GM23338 (cell line): ENCODE measurements at regions not wholly inside any gene's neighbourhood (a gene's known extent, or its start where the extent isn't known, plus 50 kb on each side); places are given as distances from the start of the nearest gene placed in this dataset.

Experiments used
- CREB1 ChIP-seq: fragments of 250-450 bp; sonication (Bioruptor Pico); IDR thresholded peaks from 2 replicates; pipeline ENCODE4 v1.5.0; 2020; ENCODE audit warnings: low read depth, mild to moderate bottlenecking, moderate library complexity
- CTCF ChIP-seq, 2 experiments: fragments of 200-600 bp in 1 of 2; sonication (generic) in 1 of 2; conservative IDR thresholded peaks; 2 replicates each; pipeline versions ENCODE4 v1.5.1 to v1.6.1; 2016 to 2017; ENCODE audit warnings: antibody characterized with exemption in 2 of 2, low read depth in 2 of 2, mild to moderate bottlenecking in 2 of 2, moderate library complexity in 1 of 2
- EZH2 ChIP-seq: fragments of 200-600 bp; sonication (generic); IDR thresholded peaks from one replicate; pipeline ENCODE4 v1.8.0; 2017; ENCODE audit warnings: antibody characterized with exemption, mild to moderate bottlenecking, low read depth; ENCODE audit not compliant: unreplicated experiment
- EZH2phosphoT487 ChIP-seq: fragments of 200-600 bp; sonication (generic); IDR thresholded peaks from one replicate; pipeline ENCODE4 v1.8.1; 2018; ENCODE audit warnings: antibody characterized with exemption; ENCODE audit not compliant: unreplicated experiment
- JUNB ChIP-seq: IDR thresholded peaks from one replicate; pipeline ENCODE4 v1.6.1; 2016; ENCODE audit warnings: antibody characterized with exemption; ENCODE audit not compliant: unreplicated experiment
- NANOG ChIP-seq: IDR thresholded peaks from 2 replicates; pipeline ENCODE4 v1.6.1; 2016; ENCODE audit warnings: antibody characterized with exemption, borderline replicate concordance
- POLR2AphosphoS5 ChIP-seq: IDR thresholded peaks from 2 replicates; pipeline ENCODE4 v1.6.1; 2016; ENCODE audit warnings: antibody characterized with exemption, low read depth
- REST ChIP-seq: IDR thresholded peaks from one replicate; pipeline ENCODE4 v1.6.1; 2018; ENCODE audit warnings: antibody characterized with exemption; ENCODE audit not compliant: unreplicated experiment
- ZNF331 ChIP-seq: fragments of 250-450 bp; sonication (Bioruptor Pico); IDR thresholded peaks from 2 replicates; pipeline ENCODE4 v1.5.0; 2020; ENCODE audit warnings: low read depth, mild to moderate bottlenecking, moderate library complexity

GRCh38 chr5:159616952-159617351, 286.7 kb upstream of the IL12B start:
- TF ChIP-seq EZH2 (no peak), REST (no peak), POLR2AphosphoS5 (no peak), CTCF (conservative IDR thresholded peaks at IDR 0.05; ENCODE audit: low read depth in 2 of 2) (no peak), NANOG (no peak), CREB1 (no peak), JUNB (no peak), EZH2phosphoT487 (no peak), ZNF331 (CRISPR knock-in tag) (no peak)
